KBM-7 (cell line): ENCODE measurements at regions not wholly inside any gene's neighbourhood (a gene's known extent, or its start where the extent isn't known, plus 50 kb on each side); places are given as distances from the start of the nearest gene placed in this dataset.
A peak's percentile ranks its signal among the peaks of the same experiment; 100 is the strongest.
"Not testable (repeated sequence)": the region's sequence is repeated elsewhere in the genome, so short reads cannot be mapped to it uniquely, and the experiment has no call there.

Experiments used
- DNase-seq: peaks from one replicate; pipeline ENCODE4 v3.0.0-alpha.2; 2015
- in situ Hi-C: fragments of 300-500 bp; cut with MboI; formaldehyde crosslinking; loops from 2 replicates; pipeline ENCODE4 v1.14.3; 2020; ENCODE audit warnings: low sequenced_read_pairs, low pct_unique_long_range_greater_than_20kb, mixed read lengths

- in situ Hi-C loops = no loop called here
Observed at GRCh38 chr14:58954901-58955861, 233.3 kb upstream of the DAAM1 start.

GRCh38 chr14:58961045-58961731 lies 227.3 kb upstream of the DAAM1 start:
- in situ Hi-C loops = no loop called here
- no peak for DNase-seq

More at GRCh38 chr14:58954901-58955861, 233.3 kb upstream of the DAAM1 start:
- DNase-seq = no peak

DNA sequence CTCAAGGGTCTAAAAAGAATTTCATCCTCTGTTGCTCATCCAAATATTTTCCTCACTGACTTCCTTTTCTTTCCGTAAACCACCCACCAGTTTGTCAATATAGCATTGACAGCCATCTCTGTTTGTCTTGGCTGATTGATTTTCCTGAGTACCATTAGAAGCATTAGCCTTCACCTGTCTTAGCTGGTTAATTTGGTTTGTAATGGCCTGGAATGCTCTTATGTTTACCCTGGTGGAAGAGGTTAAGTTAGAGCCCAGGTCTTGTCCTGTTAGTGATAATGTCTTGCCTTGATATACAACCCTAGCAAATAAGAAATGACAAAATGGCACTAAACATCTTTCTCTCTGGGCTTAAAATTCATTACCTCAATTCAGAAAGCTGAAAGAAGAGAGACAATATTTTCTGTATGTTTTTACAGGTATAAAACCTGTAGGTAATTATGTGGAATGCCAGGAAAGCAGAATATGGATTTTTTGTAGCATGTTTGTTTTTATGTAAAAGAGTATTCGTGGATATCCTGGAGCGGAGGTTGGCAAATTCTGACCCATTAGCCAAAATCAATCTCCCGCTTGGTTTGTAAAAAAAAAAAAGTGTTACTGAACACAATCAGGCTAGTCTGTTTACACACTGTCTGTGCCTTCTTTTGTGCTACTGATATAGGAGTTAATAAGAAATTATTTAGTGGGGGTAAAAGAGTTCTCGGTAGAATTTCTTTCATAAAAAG lies 224.4 kb upstream of the DAAM1 start:
- in situ Hi-C loops = no loop called here
- no peak for DNase-seq

GRCh38 chr14:58964598-58964928 lies 223.9 kb upstream of the DAAM1 start:
- in situ Hi-C loops = no loop called here
- DNase-seq = no peak

GRCh38 chr14:58965601-58966000 lies 222.9 kb upstream of the DAAM1 start:
- in situ Hi-C loops = no loop called here
- DNase-seq = no peak

DNA sequence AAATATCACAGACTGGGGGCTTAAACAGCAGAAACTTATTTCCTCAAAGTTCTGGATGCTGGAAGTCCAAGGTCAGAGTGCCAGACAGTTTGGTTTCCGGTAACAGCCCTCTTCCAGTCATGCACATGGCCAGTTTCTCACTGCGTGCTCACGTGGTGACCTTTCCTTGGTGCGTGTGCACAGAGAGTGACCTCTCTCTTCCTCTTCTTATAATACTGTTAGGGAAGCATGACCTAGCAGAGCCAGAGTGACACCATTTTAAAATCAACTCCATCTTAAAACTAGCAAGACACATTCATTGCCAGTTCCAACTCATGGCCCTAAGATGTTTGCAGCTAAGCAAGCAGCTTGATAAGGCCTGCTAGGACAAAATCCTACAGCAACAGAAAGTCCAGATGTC lies 221.5 kb upstream of the DAAM1 start:
- DNase-seq = no peak
- in situ Hi-C loops = no loop called here

- no peak for DNase-seq
- in situ Hi-C loops = no loop called here
Observed at GRCh38 chr14:58969951-58970751, 218.3 kb upstream of the DAAM1 start.

DNA sequence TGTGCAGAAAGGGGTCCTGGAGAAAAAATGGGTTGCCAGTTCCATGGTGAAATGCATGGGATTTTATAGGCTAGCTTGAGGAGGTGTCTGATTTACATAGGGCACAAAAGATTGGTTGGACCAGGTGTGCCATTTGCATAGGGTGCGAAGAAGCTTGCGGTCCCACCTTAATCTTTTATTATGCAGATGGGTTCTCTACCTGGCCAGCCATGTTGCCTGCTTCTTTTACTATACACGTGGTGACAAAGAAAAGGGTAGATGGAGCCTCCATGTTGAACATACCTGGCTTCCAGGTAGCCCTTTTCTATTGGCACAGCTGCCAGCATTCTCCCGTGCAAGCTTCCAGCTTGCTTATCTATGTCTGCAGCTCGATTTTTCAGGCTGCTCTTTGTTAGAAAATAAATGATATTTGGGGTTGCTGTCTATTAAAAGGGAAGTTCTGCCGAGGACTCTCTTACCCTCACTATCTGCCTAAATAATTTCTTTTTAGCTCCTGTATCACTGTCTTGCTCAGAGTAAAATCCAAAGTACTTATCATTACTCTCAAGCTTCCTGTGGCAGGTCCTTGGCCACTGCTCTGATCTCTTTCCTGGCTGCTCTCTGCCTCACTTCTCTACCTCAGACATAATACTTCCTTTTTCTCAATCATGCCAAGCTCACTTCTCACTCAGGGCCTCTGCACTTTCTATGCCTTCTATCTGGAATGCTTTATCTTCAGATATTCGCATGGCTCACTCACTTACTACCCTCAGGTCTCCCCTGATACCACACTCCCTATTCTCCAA lies 216.0 kb upstream of the DAAM1 start:
- peak; percentile 3 for DNase-seq
- in situ Hi-C loops = no loop called here

DNA sequence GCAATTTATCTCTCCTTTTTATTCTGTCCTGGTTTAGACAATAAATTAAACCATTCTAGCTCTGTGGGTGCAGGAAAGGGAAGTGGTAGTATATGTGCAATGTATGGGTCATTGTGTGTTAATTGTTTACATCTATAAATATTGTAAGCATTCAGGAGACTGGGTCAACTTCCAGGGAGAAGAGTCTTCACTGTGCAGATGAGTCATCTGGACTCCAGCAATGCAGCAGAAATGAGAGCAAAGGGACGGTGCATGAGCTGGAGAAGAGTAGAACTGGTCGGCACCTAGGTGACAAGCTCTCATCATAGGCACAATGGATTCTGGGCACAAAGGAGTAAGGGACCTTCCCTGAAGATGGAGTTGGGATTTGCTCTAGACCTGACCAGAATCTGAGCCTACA lies 211.1 kb upstream of the DAAM1 start:
- in situ Hi-C loops = no loop called here
- no peak for DNase-seq

DNA sequence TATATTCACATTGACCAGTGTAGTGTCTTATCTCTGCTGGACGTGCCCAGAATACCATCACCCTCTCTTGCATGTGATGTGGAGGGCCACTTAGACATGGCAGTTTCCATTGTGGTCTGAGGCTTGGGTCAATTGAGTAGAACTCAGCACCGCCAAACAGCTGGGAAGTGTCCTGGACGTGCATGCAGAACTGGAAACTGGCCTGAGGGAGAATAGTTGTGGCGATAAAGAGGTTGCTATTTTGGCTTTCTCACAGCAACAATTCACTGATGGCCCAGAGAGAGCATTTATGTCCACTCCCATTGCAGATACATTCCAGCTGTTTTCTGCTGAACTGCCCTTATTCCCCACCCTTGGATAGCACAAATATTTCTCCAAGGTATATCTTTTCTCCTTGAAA lies 210.1 kb upstream of the DAAM1 start:
- in situ Hi-C loops = no loop called here
- no peak for DNase-seq

DNA sequence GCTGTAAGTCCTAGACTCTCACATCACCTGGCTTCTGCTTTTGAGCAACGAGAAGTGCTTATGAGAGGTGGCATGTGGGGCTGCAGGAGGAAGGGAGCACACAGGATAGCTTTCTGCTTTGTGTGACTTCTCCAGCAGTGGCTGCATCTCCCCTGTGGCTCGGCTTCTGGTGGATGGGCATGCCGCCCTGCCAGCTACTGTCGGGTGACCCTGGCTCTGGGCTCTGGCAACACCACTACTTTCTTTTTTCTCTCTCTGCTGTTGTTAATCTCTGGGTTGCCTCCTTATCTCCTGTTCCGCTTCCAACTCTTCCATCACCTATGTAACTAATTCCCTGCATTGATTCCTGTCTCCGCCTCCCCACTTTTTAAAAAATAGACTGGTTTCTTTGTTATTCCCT lies 209.1 kb upstream of the DAAM1 start:
- in situ Hi-C loops = no loop called here
- DNase-seq = no peak

DNA sequence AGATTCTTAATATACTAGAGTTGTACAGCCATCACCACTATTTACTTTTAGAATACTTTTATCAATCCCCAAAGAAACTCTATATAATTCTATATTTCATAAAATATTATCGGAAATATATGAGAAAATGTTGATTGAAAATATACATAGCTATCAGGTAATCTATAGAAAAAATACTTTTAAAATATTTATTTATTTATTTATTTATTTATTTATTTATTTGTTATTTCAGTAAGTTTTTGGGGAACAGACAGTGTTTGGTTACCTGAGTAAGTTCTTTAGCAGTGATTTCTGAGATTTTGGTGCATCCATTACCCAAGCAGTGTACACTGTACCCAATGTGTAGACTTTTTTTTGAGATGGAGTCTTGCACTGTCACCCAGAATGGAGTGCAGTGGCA lies 206.6 kb upstream of the DAAM1 start:
- in situ Hi-C loops = no loop called here
- no peak for DNase-seq

GRCh38 chr14:58985786-58986185 lies 202.7 kb upstream of the DAAM1 start:
- no peak for DNase-seq
- in situ Hi-C loops = no loop called here

DNA sequence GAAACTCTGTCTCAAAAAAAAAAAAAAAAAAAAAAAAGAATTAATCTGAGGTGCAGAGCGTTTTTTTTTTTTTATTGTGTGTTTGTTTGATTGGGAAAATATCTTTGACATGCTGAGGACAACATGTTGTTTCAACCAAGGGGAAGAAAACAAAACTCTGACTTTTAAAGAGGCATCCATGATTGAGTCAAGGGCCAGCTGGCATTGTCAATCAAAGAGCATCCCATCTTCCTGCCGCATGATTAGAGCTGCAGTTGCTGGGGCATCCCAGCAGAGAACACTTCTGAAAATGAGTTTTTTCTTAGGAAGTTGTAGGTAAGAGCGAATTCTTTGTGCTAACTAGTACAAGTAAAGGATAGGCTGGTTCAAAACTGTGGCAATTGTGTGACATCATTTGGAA lies 200.9 kb upstream of the DAAM1 start:
- no peak for DNase-seq
- in situ Hi-C loops = no loop called here

- in situ Hi-C loops = no loop called here
Observed at GRCh38 chr14:58992935-58993334, 195.5 kb upstream of the DAAM1 start.

DNA sequence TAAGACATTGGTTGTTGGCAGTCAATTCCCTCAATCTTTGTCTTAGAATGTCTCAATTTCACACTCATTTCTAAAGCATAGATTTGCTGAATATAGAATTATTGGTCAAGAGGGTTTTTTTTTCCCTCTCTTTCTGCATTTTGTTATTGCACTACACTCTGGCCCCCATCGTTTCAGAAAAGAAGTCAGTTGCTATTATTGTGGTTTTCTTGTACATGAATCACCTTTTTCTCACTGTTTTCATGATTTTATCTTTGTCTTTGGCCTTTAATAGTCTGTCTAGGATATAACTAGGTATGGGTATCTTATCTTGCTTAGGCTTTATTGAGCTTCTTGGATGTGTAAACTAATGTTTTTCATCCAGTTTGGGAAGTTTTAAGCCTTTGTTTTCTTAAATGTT lies 194.3 kb upstream of the DAAM1 start:
- in situ Hi-C loops = no loop called here
- DNase-seq = no peak

More at GRCh38 chr14:58992935-58993334, 195.5 kb upstream of the DAAM1 start:
- peak; percentile 1 for DNase-seq

DNA sequence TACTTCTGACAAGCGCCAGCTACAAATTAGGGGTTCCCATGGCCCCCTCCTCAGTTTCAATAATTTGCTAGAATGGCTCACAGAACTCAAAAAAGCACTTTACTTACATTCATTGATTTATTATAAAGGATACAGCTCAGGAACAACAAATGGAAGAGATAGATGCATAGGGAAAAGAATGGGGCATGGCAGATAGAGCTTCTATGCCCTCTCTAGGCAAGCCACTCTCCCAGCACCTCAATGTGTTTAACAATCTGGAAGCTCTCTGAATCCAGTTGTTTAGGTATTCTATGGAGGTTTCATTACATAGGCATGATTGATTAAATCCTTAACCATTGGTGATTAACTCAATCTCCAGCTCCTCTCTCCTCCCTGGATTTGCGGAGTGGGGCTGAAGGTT lies 184.5 kb upstream of the DAAM1 start:
- in situ Hi-C loops = no loop called here
- DNase-seq = no peak

DNA sequence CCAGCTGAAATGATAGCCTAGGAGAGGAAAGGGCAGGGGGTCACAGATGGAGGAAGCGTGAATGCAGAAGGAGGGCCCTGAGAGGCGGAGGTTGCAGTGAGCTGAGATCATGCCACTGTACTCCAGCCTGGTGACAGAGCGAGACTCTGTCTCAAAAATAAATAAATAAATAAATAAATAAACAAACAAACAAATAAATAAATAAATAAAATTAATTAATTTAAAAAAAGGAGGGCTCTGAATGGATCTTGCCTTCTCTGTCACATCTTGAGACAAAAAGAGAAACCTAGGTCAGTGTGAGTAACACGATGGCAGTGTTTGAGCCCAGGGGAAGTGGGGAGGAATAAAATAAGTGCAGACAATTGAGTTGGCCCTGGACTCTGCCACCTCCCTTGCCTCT lies 182.3 kb upstream of the DAAM1 start:
- DNase-seq, in situ Hi-C loops: not testable (repeated sequence)
